HEK293 (cell line): ENCODE measurements at regions not wholly inside any gene's neighbourhood (a gene's known extent, or its start where the extent isn't known, plus 50 kb on each side); places are given as distances from the start of the nearest gene placed in this dataset.

Experiments
- OSR2 ChIP-seq: fragments of 450-650 bp; formaldehyde crosslinking; IDR thresholded peaks from 2 replicates; pipeline ENCODE4 v1.5.1; 2016; ENCODE audit warnings: missing biosample characterization, missing genetic modification characterization
- ZNF768 ChIP-seq: fragments of 450-650 bp; formaldehyde crosslinking; IDR thresholded peaks from 2 replicates; pipeline ENCODE4 v1.5.1; 2018; ENCODE audit warnings: missing biosample characterization, mild to moderate bottlenecking, missing genetic modification characterization

DNA sequence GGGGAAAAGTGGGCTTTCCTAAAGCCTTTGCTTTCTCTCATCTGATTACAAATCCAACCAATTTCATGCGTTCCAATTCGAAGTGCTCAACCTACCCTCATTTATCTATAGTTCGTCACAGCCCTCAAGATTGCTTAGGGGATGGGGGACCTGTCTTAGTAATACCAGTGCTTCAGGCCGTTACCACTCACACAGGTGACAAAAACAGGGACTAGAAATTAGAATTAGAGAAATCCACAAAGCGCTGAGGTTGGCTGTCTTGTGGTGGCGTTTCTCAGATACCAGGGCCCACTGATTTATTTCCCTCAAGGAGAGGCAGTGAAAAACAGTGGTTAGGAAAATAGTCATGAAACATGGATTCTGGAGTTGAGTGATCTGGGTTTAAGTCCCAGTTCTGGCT, 121.6 kb upstream of the SPACA1 start:
- TF ChIP-seq OSR2 = no peak
- no peak for TF ChIP-seq ZNF768 (tag by site-specific recombination)
